ENCODE measurements at regions not wholly inside any gene's neighbourhood (a gene's known extent, or its start where the extent isn't known, plus 50 kb on each side); places are given as distances from the start of the nearest gene placed in this dataset.
A peak's percentile ranks its signal among the peaks of the same experiment; 100 is the strongest.
"Not testable (repeated sequence)": the region's sequence is repeated elsewhere in the genome, so short reads cannot be mapped to it uniquely, and the experiment has no call there.

GRCh38 chr7:3162289-3162688, 118.6 kb upstream of the CARD11 start:
- no peak overlapping the region for H3K4me3 ChIP-seq (ENCODE audit: low read depth, low read length)
- Mint-ChIP-seq H3K4me3 (ENCODE audit: unreplicated experiment) (no peak overlapping the region), H3K36me3 (ENCODE audit: insufficient read depth, unreplicated experiment) (no peaks in the 10 kb centered on the region), H3K9me3 (ENCODE audit: unreplicated experiment) (no peaks in the 10 kb centered on the region), H3K27ac (ENCODE audit: unreplicated experiment) (no peak overlapping the region), H3K4me1 (ENCODE audit: low read depth, unreplicated experiment) (peaks cover 10% of the 10 kb centered on the region), H3K27me3 (ENCODE audit: insufficient read depth, unreplicated experiment) (no peaks in the 10 kb centered on the region)
- TF ChIP-seq, protein P1, sequence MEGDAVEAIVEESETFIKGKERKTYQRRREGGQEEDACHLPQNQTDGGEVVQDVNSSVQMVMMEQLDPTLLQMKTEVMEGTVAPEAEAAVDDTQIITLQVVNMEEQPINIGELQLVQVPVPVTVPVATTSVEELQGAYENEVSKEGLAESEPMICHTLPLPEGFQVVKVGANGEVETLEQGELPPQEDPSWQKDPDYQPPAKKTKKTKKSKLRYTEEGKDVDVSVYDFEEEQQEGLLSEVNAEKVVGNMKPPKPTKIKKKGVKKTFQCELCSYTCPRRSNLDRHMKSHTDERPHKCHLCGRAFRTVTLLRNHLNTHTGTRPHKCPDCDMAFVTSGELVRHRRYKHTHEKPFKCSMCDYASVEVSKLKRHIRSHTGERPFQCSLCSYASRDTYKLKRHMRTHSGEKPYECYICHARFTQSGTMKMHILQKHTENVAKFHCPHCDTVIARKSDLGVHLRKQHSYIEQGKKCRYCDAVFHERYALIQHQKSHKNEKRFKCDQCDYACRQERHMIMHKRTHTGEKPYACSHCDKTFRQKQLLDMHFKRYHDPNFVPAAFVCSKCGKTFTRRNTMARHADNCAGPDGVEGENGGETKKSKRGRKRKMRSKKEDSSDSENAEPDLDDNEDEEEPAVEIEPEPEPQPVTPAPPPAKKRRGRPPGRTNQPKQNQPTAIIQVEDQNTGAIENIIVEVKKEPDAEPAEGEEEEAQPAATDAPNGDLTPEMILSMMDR (IDR thresholded peaks at IDR 0.05; ENCODE audit: insufficient read depth in 1 of 2, low read depth in 1 of 2, low read length in 1 of 2, severe bottlenecking in 1 of 2, unreplicated experiment in 1 of 2) = no peak
- intact Hi-C loops (cut with micrococcal nuclease; ENCODE audit: unreplicated experiment) = no loop called here
- ChIA-PET CTCF (interaction anchor here (0.6 kb wide), 1 partner anchor 140 kb away, joined by 3 read pairs; no protein-coding TSS in a partner anchor), POLR2A (no interaction called here)
- H3K27me3 ChIP-seq (replicated peaks; ENCODE audit: control insufficient read depth, insufficient read depth, low read length) = no peaks in the 10 kb centered on the region
- H3K36me3 ChIP-seq (ENCODE audit: control insufficient read depth, insufficient read depth, low read length) = no peaks in the 10 kb centered on the region
- BruUV-seq (replicated peaks) = no TSS peak
- no peak for DNase-seq
- peaks cover 10% of the 10 kb centered on the region; the same call in 1 of the 2 replicates for H3K9me3 ChIP-seq
- H3K4me1 ChIP-seq = peaks cover 25% of the 10 kb centered on the region

DNA sequence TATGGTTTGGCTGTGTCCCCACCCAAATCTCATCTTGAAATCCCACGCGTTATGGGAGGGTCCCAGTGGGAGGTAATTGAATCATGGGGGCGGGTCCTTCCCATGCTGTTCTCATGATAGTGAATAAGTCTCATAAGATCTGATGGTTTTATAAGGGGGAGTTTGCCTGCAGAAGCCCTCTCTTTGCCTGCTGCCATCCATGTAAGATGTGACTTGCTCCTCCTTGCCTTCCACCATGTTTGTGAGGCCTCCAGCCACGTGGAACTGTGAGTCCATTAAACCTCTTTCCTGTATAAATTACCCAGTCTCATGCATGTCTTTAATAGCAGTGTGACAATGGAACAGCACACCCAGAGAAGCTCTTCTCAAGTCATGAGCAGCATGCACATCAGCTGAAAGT, 119.1 kb upstream of the CARD11 start:
- CTCF ChIA-PET = interaction anchor here (0.6 kb wide), 1 partner anchor 140 kb away, joined by 3 read pairs; no protein-coding TSS in a partner anchor
- H3K4me3 Mint-ChIP-seq (ENCODE audit: unreplicated experiment); H3K27me3 ChIP-seq (replicated peaks; ENCODE audit: control insufficient read depth, insufficient read depth, low read length); BruUV-seq (replicated peaks); H3K27me3 Mint-ChIP-seq (ENCODE audit: insufficient read depth, unreplicated experiment); H3K4me3 ChIP-seq (ENCODE audit: low read depth, low read length); H3K36me3 Mint-ChIP-seq (ENCODE audit: insufficient read depth, unreplicated experiment); H3K27ac Mint-ChIP-seq (ENCODE audit: unreplicated experiment); POLR2A ChIA-PET; DNase-seq; H3K9me3 Mint-ChIP-seq (ENCODE audit: unreplicated experiment); intact Hi-C loops (cut with micrococcal nuclease; ENCODE audit: unreplicated experiment); H3K36me3 ChIP-seq (ENCODE audit: control insufficient read depth, insufficient read depth, low read length); H3K4me1 Mint-ChIP-seq (ENCODE audit: low read depth, unreplicated experiment): not testable (repeated sequence)
- Histone ChIP-seq H3K9me3 (peaks cover 10% of the 10 kb centered on the region; the same call in 1 of the 2 replicates), H3K4me1 (peaks cover 25% of the 10 kb centered on the region)

DNA sequence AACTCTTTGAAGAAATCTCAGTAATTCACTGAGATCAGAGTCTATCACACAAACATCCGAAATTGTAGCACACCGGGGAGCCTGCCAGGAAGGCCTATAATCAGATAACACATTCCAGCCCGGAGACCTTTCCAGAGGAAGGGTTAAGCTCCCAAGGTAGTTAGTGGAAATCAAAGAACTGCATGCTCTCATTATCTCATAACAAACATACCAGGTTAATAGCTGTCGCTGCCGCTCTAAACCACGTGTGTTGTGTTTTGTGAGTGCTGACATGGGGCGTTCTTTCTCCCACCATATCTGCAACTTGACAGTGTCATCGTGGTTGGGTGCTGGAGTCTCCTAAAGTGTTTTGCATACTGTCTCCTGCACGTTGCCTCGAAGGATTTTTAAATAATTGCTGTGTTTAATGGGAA, 120.7 kb upstream of the CARD11 start:
- BruUV-seq (replicated peaks) = no TSS peak
- intact Hi-C loops (cut with micrococcal nuclease; ENCODE audit: unreplicated experiment) = loop anchor here (1.0 to 2.0 kb wide), 2 partner anchors 36 to 54 kb away; no protein-coding TSS in a partner anchor
- no peaks in the 10 kb centered on the region for H3K36me3 ChIP-seq (ENCODE audit: control insufficient read depth, insufficient read depth, low read length)
- Mint-ChIP-seq H3K27me3 (ENCODE audit: insufficient read depth, unreplicated experiment) (no peaks in the 10 kb centered on the region), H3K4me3 (ENCODE audit: unreplicated experiment) (peak overlapping the region; percentile 51), H3K4me1 (ENCODE audit: low read depth, unreplicated experiment) (peaks cover 10% of the 10 kb centered on the region), H3K9me3 (ENCODE audit: unreplicated experiment) (no peaks in the 10 kb centered on the region), H3K27ac (ENCODE audit: unreplicated experiment) (peak overlapping the region; percentile 86), H3K36me3 (ENCODE audit: insufficient read depth, unreplicated experiment) (no peaks in the 10 kb centered on the region)
- peaks cover 10% of the 10 kb centered on the region; the same call in 1 of the 2 replicates for H3K9me3 ChIP-seq
- H3K27me3 ChIP-seq (replicated peaks; ENCODE audit: control insufficient read depth, insufficient read depth, low read length) = no peaks in the 10 kb centered on the region
- no peak overlapping the region for H3K4me3 ChIP-seq (ENCODE audit: low read depth, low read length)
- TF ChIP-seq, protein P1 (IDR thresholded peaks at IDR 0.05; ENCODE audit: insufficient read depth in 1 of 2, low read depth in 1 of 2, low read length in 1 of 2, severe bottlenecking in 1 of 2, unreplicated experiment in 1 of 2) = no peak
- DNase-seq = peak; percentile 80 to 88
- peaks cover 25% of the 10 kb centered on the region for H3K4me1 ChIP-seq
- CTCF ChIA-PET = interaction anchor here (0.6 kb wide), 1 partner anchor 966 kb away, joined by 4 read pairs; no protein-coding TSS in a partner anchor
- POLR2A ChIA-PET = interaction anchor here (0.5 to 0.8 kb wide), 2 partner anchors 261 to 344 kb away, joined by 3 to 4 read pairs; no protein-coding TSS in a partner anchor
